ENCODE measurements at regions not wholly inside any gene's neighbourhood (a gene's known extent, or its start where the extent isn't known, plus 50 kb on each side); places are given as distances from the start of the nearest gene placed in this dataset.
A peak's percentile ranks its signal among the peaks of the same experiment; 100 is the strongest.
"Not testable (repeated sequence)": the region's sequence is repeated elsewhere in the genome, so short reads cannot be mapped to it uniquely, and the experiment has no call there.

GRCh38 chr15:77872521-77873425, 204.7 kb downstream of the TBC1D2B start:
- DNase-seq; H3K27me3 Mint-ChIP-seq; H3K4me3 Mint-ChIP-seq; H3K4me1 Mint-ChIP-seq; H3K36me3 Mint-ChIP-seq (ENCODE audit: low read depth); H3K27ac Mint-ChIP-seq; H3K9me3 Mint-ChIP-seq; POLR2A ChIA-PET; CTCF ChIA-PET: not testable (repeated sequence)

- no peaks in the 10 kb centered on the region for H3K36me3 Mint-ChIP-seq (ENCODE audit: low read depth)
- no peaks in the 10 kb centered on the region for H3K4me1 Mint-ChIP-seq
- H3K27me3 Mint-ChIP-seq, result no peaks in the 10 kb centered on the region
- no peak overlapping the region for H3K27ac Mint-ChIP-seq
- DNase-seq, result no peak
- ChIA-PET POLR2A (no interaction called here), CTCF (no interaction called here)
- no peaks in the 10 kb centered on the region for H3K9me3 Mint-ChIP-seq
- H3K4me3 Mint-ChIP-seq, result no peak overlapping the region
Measured at GRCh38 chr15:77871852-77872371, 205.6 kb downstream of the TBC1D2B start.

- Mint-ChIP-seq H3K9me3 (no peaks in the 10 kb centered on the region), H3K27ac (no peak overlapping the region), H3K27me3 (no peaks in the 10 kb centered on the region), H3K4me3 (no peak overlapping the region), H3K4me1 (no peaks in the 10 kb centered on the region), H3K36me3 (ENCODE audit: low read depth) (no peaks in the 10 kb centered on the region)
- peak; percentile 37 for DNase-seq
- CTCF ChIA-PET, result no interaction called here
- POLR2A ChIA-PET, result no interaction called here
Measured at GRCh38 chr15:77870195-77871065, 207.1 kb downstream of the TBC1D2B start.

- Mint-ChIP-seq H3K36me3 (ENCODE audit: low read depth) (no peaks in the 10 kb centered on the region), H3K4me1 (no peaks in the 10 kb centered on the region), H3K9me3 (no peaks in the 10 kb centered on the region), H3K27ac (no peak overlapping the region), H3K27me3 (no peaks in the 10 kb centered on the region), H3K4me3 (no peak overlapping the region)
- CTCF ChIA-PET, result no interaction called here
- POLR2A ChIA-PET, result no interaction called here
- no peak for DNase-seq
Measured at GRCh38 chr15:77869021-77869895, 208.3 kb downstream of the TBC1D2B start.

- DNase-seq, CTCF ChIA-PET: not testable (repeated sequence)
Measured at GRCh38 chr15:77868048-77868629, 209.4 kb downstream of the TBC1D2B start.

GRCh38 chr15:77867266-77868047, 210.1 kb downstream of the TBC1D2B start:
- Mint-ChIP-seq H3K4me3 (no peak overlapping the region), H3K27me3 (no peaks in the 10 kb centered on the region), H3K9me3 (no peaks in the 10 kb centered on the region), H3K4me1 (no peaks in the 10 kb centered on the region), H3K36me3 (ENCODE audit: low read depth) (no peaks in the 10 kb centered on the region), H3K27ac (no peak overlapping the region)
- POLR2A ChIA-PET, result no interaction called here
- CTCF ChIA-PET, result no interaction called here
- no peak for DNase-seq

More at GRCh38 chr15:77868048-77868629, 209.4 kb downstream of the TBC1D2B start:
- H3K27ac Mint-ChIP-seq; H3K4me1 Mint-ChIP-seq; POLR2A ChIA-PET; H3K9me3 Mint-ChIP-seq; H3K4me3 Mint-ChIP-seq; H3K27me3 Mint-ChIP-seq; H3K36me3 Mint-ChIP-seq (ENCODE audit: low read depth): not testable (repeated sequence)

- no peaks in the 10 kb centered on the region for H3K9me3 Mint-ChIP-seq
- no peak for DNase-seq
- H3K4me3 Mint-ChIP-seq, result no peak overlapping the region
- no peaks in the 10 kb centered on the region for H3K4me1 Mint-ChIP-seq
- no peak overlapping the region for H3K27ac Mint-ChIP-seq
- no peaks in the 10 kb centered on the region for H3K27me3 Mint-ChIP-seq
- ChIA-PET POLR2A (no interaction called here), CTCF (no interaction called here)
- no peaks in the 10 kb centered on the region for H3K36me3 Mint-ChIP-seq (ENCODE audit: low read depth)
Measured at GRCh38 chr15:77866596-77867125, 210.8 kb downstream of the TBC1D2B start.

GRCh38 chr15:77866186-77866585, 211.3 kb downstream of the TBC1D2B start:
- Mint-ChIP-seq H3K4me1 (no peaks in the 10 kb centered on the region), H3K9me3 (no peaks in the 10 kb centered on the region), H3K4me3 (no peak overlapping the region), H3K27me3 (no peaks in the 10 kb centered on the region), H3K27ac (no peak overlapping the region), H3K36me3 (ENCODE audit: low read depth) (no peaks in the 10 kb centered on the region)
- POLR2A ChIA-PET, result no interaction called here
- no peak for DNase-seq
- CTCF ChIA-PET, result no interaction called here

- Mint-ChIP-seq H3K4me1 (no peaks in the 10 kb centered on the region), H3K9me3 (no peaks in the 10 kb centered on the region), H3K27me3 (no peaks in the 10 kb centered on the region), H3K27ac (no peak overlapping the region), H3K4me3 (no peak overlapping the region), H3K36me3 (ENCODE audit: low read depth) (no peaks in the 10 kb centered on the region)
- CTCF ChIA-PET, result no interaction called here
- DNase-seq, result no peak
- POLR2A ChIA-PET, result no interaction called here
Measured at GRCh38 chr15:77865701-77866100, 211.8 kb downstream of the TBC1D2B start.

- Mint-ChIP-seq H3K27me3 (no peaks in the 10 kb centered on the region), H3K4me1 (no peaks in the 10 kb centered on the region), H3K9me3 (no peaks in the 10 kb centered on the region), H3K27ac (no peak overlapping the region), H3K36me3 (ENCODE audit: low read depth) (no peaks in the 10 kb centered on the region), H3K4me3 (no peak overlapping the region)
- ChIA-PET CTCF (no interaction called here), POLR2A (no interaction called here)
- no peak for DNase-seq
Measured at GRCh38 chr15:77865106-77865610, 212.4 kb downstream of the TBC1D2B start.

GRCh38 chr15:77864211-77865105, 213.1 kb downstream of the TBC1D2B start:
- CTCF ChIA-PET, result no interaction called here
- POLR2A ChIA-PET, result no interaction called here
- no peak overlapping the region for H3K4me3 Mint-ChIP-seq
- H3K9me3 Mint-ChIP-seq, result no peaks in the 10 kb centered on the region
- no peak overlapping the region for H3K27ac Mint-ChIP-seq
- no peaks in the 10 kb centered on the region for H3K4me1 Mint-ChIP-seq
- DNase-seq, result no peak
- no peaks in the 10 kb centered on the region for H3K36me3 Mint-ChIP-seq (ENCODE audit: low read depth)
- H3K27me3 Mint-ChIP-seq, result no peaks in the 10 kb centered on the region

Data from activated CD4-positive, alpha-beta T cell treated with anti-CD3 and anti-CD28 coated beads, Interleukin-2, amount 10 ng/mL, durations not matched to agents 7 days and 5 days (primary cell).